HCT116 (cell line): ENCODE measurements at regions not wholly inside any gene's neighbourhood (a gene's known extent, or its start where the extent isn't known, plus 50 kb on each side); places are given as distances from the start of the nearest gene placed in this dataset.
A peak's percentile ranks its signal among the peaks of the same experiment; 100 is the strongest.

Source experiments
- ATAC-seq: fragments of 200-7000 bp; cut with Tn5 transposase; 2 replicates; pipeline ENCODE4 v1.9.1; 2020; ENCODE audit warnings: mild to moderate bottlenecking, moderate library complexity
- BruUV-seq: library from RNA; stranded (reverse); fragments of 400-500 nt; replicated peaks from 2 replicates; lab custom pipeline; 2021; lab: Mats Ljungman, UMichigan
- CTCF ChIA-PET: fragments of 300-600 bp; sonication (Branson Sonifier 250); formaldehyde crosslinking; loops from one replicate; lab custom pipeline; 2021; ENCODE audit warnings: antibody characterized with exemption; lab: Charles Lee
- POLR2A ChIA-PET: fragments of 300-600, 350-600 bp; sonication (Branson Sonifier 250); formaldehyde crosslinking; loops from one replicate; lab custom pipeline; 2021; ENCODE audit warnings: antibody characterized with exemption; lab: Charles Lee
- RAD21 ChIA-PET, 2 experiments: fragments of 300-600 bp; sonication (Branson Sonifier 250); formaldehyde crosslinking; loops; one replicate each; lab custom pipeline; 2023; ENCODE audit warnings: low total read pairs in 2 of 2; ENCODE audit not compliant: uncharacterized antibody in 2 of 2, unreplicated experiment in 2 of 2, low non-redundant PET in 1 of 2; lab: Charles Lee
- DNase-seq: peaks from one replicate; pipeline ENCODE4 v3.0.0-alpha.2; 2010; ENCODE audit warnings: low read depth, low spot score
- H2AFZ ChIP-seq: fragments of 200-600 bp; shearing (Covaris generic), sonication (generic); 2 replicates; pipeline ENCODE4 v1.6.1; 2017; ENCODE audit warnings: low read depth, mixed run types, mixed read lengths, antibody characterized with exemption, low read length; ENCODE audit not compliant: poor library complexity, severe bottlenecking
- H3K27ac ChIP-seq: 2 replicates; pipeline ENCODE4 v1.5.1; 2012; ENCODE audit warnings: low read depth, low read length
- H3K27me3 ChIP-seq: fragments of 200-600 bp; sonication (generic); 2 replicates; pipeline ENCODE4 v1.6.1; 2016; ENCODE audit warnings: mixed run types, low read length, mixed read lengths; ENCODE audit not compliant: insufficient read depth
- H3K36me3 ChIP-seq, 2 experiments: fragments of 200-500 bp in 1 of 2; fragments of 200-600 bp in 1 of 2; sonication (Bioruptor generic) in 1 of 2; sonication (generic) in 1 of 2; 2 replicates each; pipeline versions ENCODE4 v1.5.1 to v1.6.1; 2014 to 2016; ENCODE audit warnings: low read length in 2 of 2, inconsistent platforms in 1 of 2, mixed read lengths in 1 of 2, mixed run types in 1 of 2; ENCODE audit not compliant: insufficient read depth in 2 of 2, control insufficient read depth in 1 of 2
- H3K4me1 ChIP-seq, 2 experiments: fragments of 200-600 bp in 1 of 2; sonication (generic) in 1 of 2; 2 replicates each; pipeline versions ENCODE4 v1.5.1 to v1.6.1; 2012 to 2017; ENCODE audit warnings: low read length in 2 of 2, inconsistent platforms in 1 of 2, mild to moderate bottlenecking in 1 of 2, mixed read lengths in 1 of 2, mixed run types in 1 of 2, moderate library complexity in 1 of 2; ENCODE audit not compliant: insufficient read depth in 2 of 2, control insufficient read depth in 1 of 2
- H3K4me2 ChIP-seq: fragments of 200-600 bp; sonication (generic); 2 replicates; pipeline ENCODE4 v1.6.1; 2017; ENCODE audit warnings: mixed run types, low read length, mixed read lengths
- H3K4me3 ChIP-seq, 2 experiments: fragments of 200-600 bp in 1 of 2; sonication (generic) in 1 of 2; replicated peaks in 1 of 2; 2 replicates each; pipeline ENCODE4 v1.5.1; 2011 to 2016; ENCODE audit warnings: low read length in 2 of 2, control low read depth in 1 of 2, low read depth in 1 of 2, mild to moderate bottlenecking in 1 of 2, mixed read lengths in 1 of 2, mixed run types in 1 of 2
- H3K79me2 ChIP-seq: fragments of 200-600 bp; sonication (generic); 2 replicates; pipeline ENCODE4 v1.6.1; 2017; ENCODE audit warnings: mild to moderate bottlenecking, mixed run types, low read length, moderate library complexity, mixed read lengths; ENCODE audit not compliant: insufficient read depth
- H3K9ac ChIP-seq: fragments of 200-600 bp; sonication (generic); 2 replicates; pipeline ENCODE4 v1.6.1; 2016; ENCODE audit warnings: low read length, mixed read lengths
- H3K9me2 ChIP-seq: fragments of 200-600 bp; sonication (generic), shearing (Covaris generic); 2 replicates; pipeline ENCODE4 v1.6.1; 2017; ENCODE audit warnings: mixed run types, mild to moderate bottlenecking, moderate library complexity; ENCODE audit not compliant: insufficient read depth
- H3K9me3 ChIP-seq, 2 experiments: fragments of 200-500 bp in 1 of 2; fragments of 200-600 bp in 1 of 2; sonication (Bioruptor generic) in 1 of 2; sonication (generic) in 1 of 2; 2 replicates each; pipeline ENCODE4 v1.6.1; 2014 to 2017; ENCODE audit warnings: low read length in 2 of 2, mixed read lengths in 2 of 2, inconsistent platforms in 1 of 2, low read depth in 1 of 2, mild to moderate bottlenecking in 1 of 2, mixed run types in 1 of 2, moderate library complexity in 1 of 2; ENCODE audit not compliant: control insufficient read depth in 1 of 2, insufficient read depth in 1 of 2
- H4K20me1 ChIP-seq: fragments of 200-600 bp; sonication (generic), shearing (Covaris generic); 2 replicates; pipeline ENCODE4 v1.6.1; 2017; ENCODE audit warnings: mixed run types, mild to moderate bottlenecking, moderate library complexity; ENCODE audit not compliant: insufficient read depth
- CTCF ChIP-seq, 3 experiments: fragments of 200-600 bp in 1 of 3; sonication (generic) in 1 of 3; IDR thresholded peaks in 2 of 3; conservative IDR thresholded peaks in 1 of 3; 2 replicates each; pipeline ENCODE4 v1.5.1; 2012 to 2017; ENCODE audit warnings: low read depth in 2 of 3, low read length in 2 of 3, antibody characterized with exemption in 1 of 3, borderline replicate concordance in 1 of 3, control low read depth in 1 of 3, mild to moderate bottlenecking in 1 of 3, mixed read lengths in 1 of 3, mixed run types in 1 of 3, moderate library complexity in 1 of 3; ENCODE audit not compliant: insufficient read depth in 1 of 3
- ELF1 ChIP-seq: IDR thresholded peaks from 2 replicates; pipeline ENCODE4 v1.6.1; 2012; ENCODE audit warnings: low read depth, borderline replicate concordance
- EZH2 ChIP-seq: fragments of 200-600 bp; sonication (generic); IDR thresholded peaks from 2 replicates; pipeline ENCODE4 v1.6.1; 2017; ENCODE audit warnings: antibody characterized with exemption, mixed run types
- POLR2AphosphoS5 ChIP-seq: IDR thresholded peaks from 2 replicates; pipeline ENCODE4 v1.6.1; 2011; ENCODE audit warnings: mild to moderate bottlenecking, low read depth, low read length, moderate library complexity
- REST ChIP-seq: IDR thresholded peaks from 2 replicates; pipeline ENCODE4 v1.6.1; 2012; ENCODE audit warnings: low read depth
- SP1 ChIP-seq: IDR thresholded peaks from 2 replicates; pipeline ENCODE4 v1.6.1; 2012; ENCODE audit warnings: low read depth
- ZBTB33 ChIP-seq: IDR thresholded peaks from 2 replicates; pipeline ENCODE4 v1.6.1; 2011; ENCODE audit warnings: mild to moderate bottlenecking, low read length, moderate library complexity; ENCODE audit not compliant: insufficient replicate concordance; ENCODE audit errors: extremely low read depth
- ZFX ChIP-seq: fragments of 450-650 bp; IDR thresholded peaks from 2 replicates; pipeline ENCODE4 v1.6.1; 2017
- ZNF274 ChIP-seq: fragments of 200-500 bp; sonication (Bioruptor generic); IDR thresholded peaks from 2 replicates; pipeline ENCODE4 v1.6.1; 2014; ENCODE audit warnings: mild to moderate bottlenecking, low read depth, low read length, inconsistent platforms
- intact Hi-C: fragments of 100-400 bp; cut with micrococcal nuclease; formaldehyde crosslinking; loops from 2 replicates; pipeline ENCODE4 v1.10.0; 2022

GRCh38 chr5:159844267-159845121 is 71.8 kb upstream of the ADRA1B start:
- Histone ChIP-seq H3K9me2 (no peaks in the 10 kb centered on the region), H3K27ac (no peak overlapping the region), H3K4me2 (no peak overlapping the region), H3K9ac (no peak overlapping the region)
- no peak for DNase-seq
- POLR2A ChIA-PET, result no interaction called here
- TF ChIP-seq ZBTB33 (no peak), ELF1 (no peak)
- TF ChIP-seq, all 23 proteins: peak for 0
- Histone ChIP-seq H3K27me3 (no peaks in the 10 kb centered on the region), H3K4me1 (peaks cover 0 to 4% of the 10 kb centered on the region in 2 experiments; a peak in 3 of 4 replicates), H3K4me3 (no peak overlapping the region), H3K36me3 (no peaks in the 10 kb centered on the region), H3K79me2 (no peaks in the 10 kb centered on the region), H4K20me1 (no peaks in the 10 kb centered on the region), H2AFZ (no peak overlapping the region), H3K9me3 (no peaks in the 10 kb centered on the region)
- no TSS peak for BruUV-seq
- ChIA-PET CTCF (no interaction called here), RAD21 (interaction anchor here in 1 of 2 experiments (0.7 kb wide), 1 partner anchor 9 kb away, joined by 3 read pairs; no protein-coding TSS in a partner anchor)
- intact Hi-C loops, result no loop called here
- ATAC-seq, result no peak

- POLR2A ChIA-PET, result no interaction called here
- no peak overlapping the region for H2AFZ ChIP-seq
- CTCF ChIA-PET, result no interaction called here
- RAD21 ChIA-PET, result no interaction called here
- H3K27ac ChIP-seq, result no peak overlapping the region
- H3K79me2 ChIP-seq, result no peaks in the 10 kb centered on the region
- no peak overlapping the region for H3K9ac ChIP-seq
- peak overlapping the region; percentile 20; the same call in 1 of the 2 replicates for H3K4me2 ChIP-seq
- no peaks in the 10 kb centered on the region for H4K20me1 ChIP-seq
- H3K36me3 ChIP-seq, result no peaks in the 10 kb centered on the region
- DNase-seq (no peak), ATAC-seq (peak; percentile 60)
- BruUV-seq, result no TSS peak
- intact Hi-C loops, result no loop called here
- H3K9me3 ChIP-seq, result no peaks in the 10 kb centered on the region
- no peaks in the 10 kb centered on the region for H3K27me3 ChIP-seq
- H3K9me2 ChIP-seq, result no peaks in the 10 kb centered on the region
- H3K4me3 ChIP-seq, result no peak overlapping the region
- H3K4me1 ChIP-seq, result peaks cover 0 to 12% of the 10 kb centered on the region in 2 experiments; a peak in 3 of 4 replicates
- TF ChIP-seq SP1 (no peak), ZNF274 (no peak), ZFX (no peak), CTCF (IDR thresholded peaks at IDR 0.05 in 2 of 3, conservative IDR thresholded peaks at IDR 0.05 in 1 of 3; ENCODE audit: borderline replicate concordance in 1 of 3, insufficient read depth in 1 of 3, low read depth in 2 of 3, low read length in 2 of 3) (no peak), EZH2 (no peak), REST (no peak), POLR2AphosphoS5 (no peak)
Measured at GRCh38 chr5:159849437-159850083, 66.7 kb upstream of the ADRA1B start.
